NCI-H2029 (cell line): ENCODE measurements at regions not wholly inside any gene's neighbourhood (a gene's known extent, or its start where the extent isn't known, plus 50 kb on each side); places are given as distances from the start of the nearest gene placed in this dataset.
"Not testable (repeated sequence)": the region's sequence is repeated elsewhere in the genome, so short reads cannot be mapped to it uniquely, and the experiment has no call there.

Experiments used
- DNase-seq: peaks from one replicate; lab custom pipeline; 2025; lab: John Stamatoyannopoulos, UW

GRCh38 chr18:78455386-78455785 lies 524.2 kb upstream of the SALL3 start:
- no peak for DNase-seq

- no peak for DNase-seq
These were observed 522.6 kb upstream of the SALL3 start for GRCh38 chr18:78457011-78457410.

- no peak for DNase-seq
These were observed 521.9 kb upstream of the SALL3 start for GRCh38 chr18:78457731-78458130.

- DNase-seq = no peak
These were observed 521.3 kb upstream of the SALL3 start for GRCh38 chr18:78458356-78458755.

GRCh38 chr18:78459668-78460067 lies 520.0 kb upstream of the SALL3 start:
- DNase-seq = no peak

GRCh38 chr18:78460558-78460957 lies 519.1 kb upstream of the SALL3 start:
- no peak for DNase-seq

- DNase-seq = no peak
These were observed 506.1 kb upstream of the SALL3 start for GRCh38 chr18:78473563-78473962.

GRCh38 chr18:78477840-78478239 lies 501.8 kb upstream of the SALL3 start:
- DNase-seq = no peak

GRCh38 chr18:78479443-78479842 lies 500.2 kb upstream of the SALL3 start:
- no peak for DNase-seq

GRCh38 chr18:78480262-78481054 lies 499.2 kb upstream of the SALL3 start:
- DNase-seq = no peak

GRCh38 chr18:78482378-78482777 lies 497.2 kb upstream of the SALL3 start:
- no peak for DNase-seq

- no peak for DNase-seq
These were observed 492.0 kb upstream of the SALL3 start for GRCh38 chr18:78487649-78488048.

- no peak for DNase-seq
These were observed 487.4 kb upstream of the SALL3 start for GRCh38 chr18:78492064-78492812.

GRCh38 chr18:78492813-78493371 lies 486.7 kb upstream of the SALL3 start:
- no peak for DNase-seq

- DNase-seq = not testable (repeated sequence)
These were observed 486.1 kb upstream of the SALL3 start for GRCh38 chr18:78493490-78493889.

GRCh38 chr18:78494204-78495085 lies 485.2 kb upstream of the SALL3 start:
- no peak for DNase-seq

GRCh38 chr18:78495550-78495949 lies 484.1 kb upstream of the SALL3 start:
- no peak for DNase-seq

GRCh38 chr18:78496079-78496478 lies 483.5 kb upstream of the SALL3 start:
- no peak for DNase-seq

- DNase-seq = no peak
These were observed 482.0 kb upstream of the SALL3 start for GRCh38 chr18:78497641-78498040.

GRCh38 chr18:78499586-78499985 lies 480.0 kb upstream of the SALL3 start:
- DNase-seq = no peak

GRCh38 chr18:78501251-78501650 lies 478.4 kb upstream of the SALL3 start:
- DNase-seq = no peak

- no peak for DNase-seq
These were observed 476.5 kb upstream of the SALL3 start for GRCh38 chr18:78503129-78503528.
